Neutrophil (primary cell): ENCODE measurements at regions not wholly inside any gene's neighbourhood (a gene's known extent, or its start where the extent isn't known, plus 50 kb on each side); places are given as distances from the start of the nearest gene placed in this dataset.
"Not testable (repeated sequence)": the region's sequence is repeated elsewhere in the genome, so short reads cannot be mapped to it uniquely, and the experiment has no call there.

Experiments used
- H3K27ac ChIP-seq: fragments of 200-600 bp; sonication (generic); 2 replicates; pipeline ENCODE4 v1.5.1; 2016; ENCODE audit warnings: mild to moderate bottlenecking, moderate library complexity
- H3K27me3 ChIP-seq: fragments of 200-600 bp; sonication (generic); 2 replicates; pipeline ENCODE4 v1.6.0; 2016; ENCODE audit warnings: mild to moderate bottlenecking
- H3K36me3 ChIP-seq: fragments of 200-600 bp; sonication (generic); 2 replicates; pipeline ENCODE4 v1.5.1; 2017
- H3K4me1 ChIP-seq, 2 experiments: fragments of 200-600 bp in 1 of 2; sonication (generic) in 1 of 2; 1 replicate in 1 of 2; 2 replicates in 1 of 2; pipeline versions ENCODE4 v1.5.1 to v1.6.1; 2013 to 2016; ENCODE audit warnings: low read depth in 1 of 2, low read length in 1 of 2, mild to moderate bottlenecking in 1 of 2, moderate library complexity in 1 of 2; ENCODE audit not compliant: control insufficient read depth in 1 of 2, insufficient read depth in 1 of 2
- H3K4me3 ChIP-seq, 2 experiments: fragments of 200-600 bp in 1 of 2; sonication (generic) in 1 of 2; 1 replicate in 1 of 2; 2 replicates in 1 of 2; pipeline ENCODE4 v1.5.1; 2013 to 2016; ENCODE audit warnings: low read depth in 1 of 2, low read length in 1 of 2, mild to moderate bottlenecking in 1 of 2, moderate library complexity in 1 of 2
- H3K9me3 ChIP-seq: fragments of 200-600 bp; sonication (generic); 2 replicates; pipeline ENCODE4 v1.5.1; 2016
- TF ChIP-seq, protein P1 (sequence below): fragments of 200-600 bp; sonication (generic); IDR thresholded peaks from 2 replicates; pipeline ENCODE4 v1.5.1; 2016; ENCODE audit warnings: antibody characterized with exemption

DNA sequence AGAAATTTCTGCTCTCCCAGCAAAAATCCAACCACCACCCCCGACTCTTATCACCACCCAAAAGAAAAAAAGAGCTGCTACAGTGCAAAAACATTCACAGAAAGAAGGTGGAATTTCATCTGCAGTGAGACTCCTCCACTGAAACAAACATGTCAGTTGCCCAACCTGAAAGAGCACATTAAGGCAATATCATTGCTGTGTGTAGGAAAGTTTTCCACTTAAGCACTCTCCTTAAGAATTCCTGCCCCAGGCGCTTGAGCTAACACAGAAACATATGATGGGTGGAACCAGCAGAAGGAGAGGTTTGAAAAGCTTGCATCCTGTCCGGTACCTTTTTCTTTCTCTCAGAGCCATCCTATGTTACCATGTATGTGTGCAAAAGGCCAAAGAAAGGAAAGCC is 200.8 kb upstream of the GADL1 start:
- Histone ChIP-seq H3K36me3 (no peaks in the 10 kb centered on the region), H3K27ac (no peak overlapping the region), H3K9me3 (no peaks in the 10 kb centered on the region), H3K4me1 (no peaks in the 10 kb centered on the region), H3K4me3 (no peak overlapping the region), H3K27me3 (no peaks in the 10 kb centered on the region)
- TF ChIP-seq, protein P1, sequence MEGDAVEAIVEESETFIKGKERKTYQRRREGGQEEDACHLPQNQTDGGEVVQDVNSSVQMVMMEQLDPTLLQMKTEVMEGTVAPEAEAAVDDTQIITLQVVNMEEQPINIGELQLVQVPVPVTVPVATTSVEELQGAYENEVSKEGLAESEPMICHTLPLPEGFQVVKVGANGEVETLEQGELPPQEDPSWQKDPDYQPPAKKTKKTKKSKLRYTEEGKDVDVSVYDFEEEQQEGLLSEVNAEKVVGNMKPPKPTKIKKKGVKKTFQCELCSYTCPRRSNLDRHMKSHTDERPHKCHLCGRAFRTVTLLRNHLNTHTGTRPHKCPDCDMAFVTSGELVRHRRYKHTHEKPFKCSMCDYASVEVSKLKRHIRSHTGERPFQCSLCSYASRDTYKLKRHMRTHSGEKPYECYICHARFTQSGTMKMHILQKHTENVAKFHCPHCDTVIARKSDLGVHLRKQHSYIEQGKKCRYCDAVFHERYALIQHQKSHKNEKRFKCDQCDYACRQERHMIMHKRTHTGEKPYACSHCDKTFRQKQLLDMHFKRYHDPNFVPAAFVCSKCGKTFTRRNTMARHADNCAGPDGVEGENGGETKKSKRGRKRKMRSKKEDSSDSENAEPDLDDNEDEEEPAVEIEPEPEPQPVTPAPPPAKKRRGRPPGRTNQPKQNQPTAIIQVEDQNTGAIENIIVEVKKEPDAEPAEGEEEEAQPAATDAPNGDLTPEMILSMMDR, result no peak

DNA sequence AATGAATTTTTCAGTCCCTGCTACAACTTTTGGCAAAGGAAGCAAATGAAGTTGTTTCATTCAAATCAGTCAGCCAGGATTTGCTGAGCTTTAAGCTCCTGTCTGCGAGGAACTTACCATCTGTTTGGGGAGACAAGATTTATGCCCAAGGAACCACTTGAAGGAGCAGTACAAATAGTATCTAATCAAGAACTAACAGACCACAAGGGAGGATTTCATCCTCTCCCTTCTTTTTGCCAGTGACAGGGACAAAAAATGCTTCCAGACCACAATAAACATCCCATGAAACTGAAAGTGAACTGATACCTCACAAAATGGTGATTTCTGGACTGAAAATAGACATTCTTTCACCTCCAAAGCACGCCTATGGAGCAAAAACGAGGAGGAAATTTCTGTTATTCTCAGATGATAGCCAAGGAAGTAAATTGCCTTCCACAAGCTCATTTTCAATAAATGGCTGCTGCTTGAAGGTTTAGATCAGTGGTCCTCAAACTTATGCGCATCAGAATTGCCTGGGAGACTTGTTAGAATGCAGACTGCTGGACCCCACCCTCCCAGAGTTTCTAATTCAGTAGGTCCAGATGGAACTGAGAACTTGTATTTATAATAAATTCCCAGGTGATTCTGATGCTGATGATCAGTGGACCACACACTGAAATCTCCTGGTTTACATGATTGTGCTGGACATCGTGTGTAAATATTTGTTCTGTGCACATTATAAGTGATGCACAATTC is 202.4 kb upstream of the GADL1 start:
- Histone ChIP-seq H3K36me3 (no peaks in the 10 kb centered on the region), H3K9me3 (no peaks in the 10 kb centered on the region), H3K27ac (no peak overlapping the region), H3K4me3 (no peak overlapping the region), H3K4me1 (no peaks in the 10 kb centered on the region), H3K27me3 (no peaks in the 10 kb centered on the region)
- TF ChIP-seq, protein P1, result no peak

DNA sequence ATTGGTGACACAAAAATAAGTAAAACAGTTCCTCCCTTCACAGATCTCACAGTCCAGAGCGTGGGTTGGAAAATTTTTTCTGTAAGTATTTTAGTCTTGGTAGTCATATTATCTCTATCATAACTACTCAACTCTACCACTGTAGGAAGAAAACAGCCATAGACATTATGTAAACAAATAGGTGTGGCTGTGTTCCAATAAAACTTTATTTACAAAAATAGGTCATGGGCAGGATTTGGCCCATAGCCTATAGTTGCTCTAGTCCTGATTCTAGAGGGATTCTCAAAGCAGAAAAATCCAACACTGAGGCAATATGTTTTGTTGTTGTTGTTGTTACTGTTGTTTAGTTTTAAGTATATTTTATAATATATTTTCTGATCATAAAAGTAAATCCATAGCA is 206.1 kb upstream of the GADL1 start:
- Histone ChIP-seq H3K27me3 (no peaks in the 10 kb centered on the region), H3K36me3 (no peaks in the 10 kb centered on the region), H3K4me3 (no peak overlapping the region), H3K4me1 (no peaks in the 10 kb centered on the region), H3K9me3 (no peaks in the 10 kb centered on the region), H3K27ac (no peak overlapping the region)
- TF ChIP-seq, protein P1, result no peak

DNA sequence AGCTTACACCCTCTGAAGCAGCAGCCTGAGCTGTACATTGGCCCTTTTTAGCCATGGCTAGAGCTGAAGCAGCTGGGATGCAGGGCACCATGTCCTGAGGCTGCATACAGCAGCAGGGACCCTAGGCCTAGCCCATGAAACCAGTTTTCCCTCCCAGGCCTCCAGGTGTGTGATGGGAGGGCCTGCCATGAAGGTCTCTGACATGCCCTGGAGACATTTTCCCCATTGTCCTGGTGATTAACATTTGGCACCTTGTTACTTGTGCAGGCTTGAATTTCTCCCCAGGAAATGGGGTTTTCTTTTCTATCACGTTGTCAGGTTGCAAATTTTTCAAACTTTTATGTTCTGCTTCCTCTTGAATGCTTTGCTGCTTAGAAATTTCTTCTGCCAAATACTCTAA is 206.8 kb upstream of the GADL1 start:
- not testable (repeated sequence) for H3K9me3 ChIP-seq, H3K27ac ChIP-seq, H3K4me1 ChIP-seq, H3K27me3 ChIP-seq, H3K36me3 ChIP-seq, H3K4me3 ChIP-seq

DNA sequence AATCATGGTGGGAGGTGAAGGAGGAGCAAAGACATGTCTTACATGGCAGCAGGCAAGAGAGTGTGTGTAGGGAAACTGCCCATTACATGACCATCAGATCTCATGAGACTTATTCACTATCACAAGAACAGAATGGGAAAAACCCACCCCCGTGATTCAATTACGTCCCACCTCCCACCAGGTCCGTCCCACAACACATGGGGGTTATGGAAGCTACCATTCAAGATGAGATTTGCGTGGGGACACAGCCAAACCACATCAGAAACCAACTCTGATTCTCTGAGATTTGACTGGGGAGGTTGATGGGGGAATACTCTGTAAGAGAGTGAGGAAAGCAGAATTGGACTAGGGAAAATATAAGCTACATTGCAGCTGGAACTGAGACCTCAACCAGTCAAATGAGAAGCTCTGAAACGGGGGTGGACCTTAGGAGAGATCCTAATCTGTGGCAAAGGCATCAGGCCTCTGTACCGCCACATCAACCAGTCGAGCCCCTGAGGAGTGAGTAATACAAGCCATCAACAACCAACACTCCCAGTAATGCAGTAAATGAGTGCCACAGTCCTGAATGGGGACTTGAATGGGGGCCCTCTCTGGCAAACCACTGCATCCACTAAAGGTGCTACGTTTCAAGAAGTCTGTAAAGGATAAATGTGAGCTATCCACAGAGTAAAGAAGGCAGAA is 207.9 kb upstream of the GADL1 start:
- no peak overlapping the region for H3K27ac ChIP-seq
- no peaks in the 10 kb centered on the region for H3K36me3 ChIP-seq
- no peak overlapping the region for H3K4me3 ChIP-seq
- H3K9me3 ChIP-seq, result no peaks in the 10 kb centered on the region
- H3K4me1 ChIP-seq, result no peaks in the 10 kb centered on the region
- TF ChIP-seq, protein P1, result no peak
- no peaks in the 10 kb centered on the region for H3K27me3 ChIP-seq

DNA sequence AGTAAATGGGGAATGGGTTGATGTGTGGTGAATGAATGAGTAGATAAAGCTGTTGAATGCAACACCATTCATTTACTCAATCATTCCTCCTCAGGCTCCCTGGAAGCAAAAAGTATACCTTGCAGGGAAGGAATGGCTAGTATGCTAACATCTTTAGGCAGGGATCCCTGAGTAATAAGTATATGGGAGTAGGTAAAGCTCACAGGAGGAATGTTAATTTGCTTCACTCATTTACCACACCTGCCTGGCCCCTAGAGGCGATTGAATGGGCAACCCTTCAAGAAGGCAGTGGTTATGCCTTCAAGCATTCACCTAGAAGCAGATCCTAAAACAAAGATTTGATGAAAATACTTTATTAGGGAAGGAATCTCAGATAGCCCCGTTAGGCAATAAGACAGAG is 208.7 kb upstream of the GADL1 start:
- no peaks in the 10 kb centered on the region for H3K9me3 ChIP-seq
- no peaks in the 10 kb centered on the region for H3K36me3 ChIP-seq
- H3K4me1 ChIP-seq, result no peaks in the 10 kb centered on the region
- TF ChIP-seq, protein P1, result no peak
- H3K27ac ChIP-seq, result no peak overlapping the region
- H3K4me3 ChIP-seq, result no peak overlapping the region
- no peaks in the 10 kb centered on the region for H3K27me3 ChIP-seq
